T1000 (cell line): ENCODE measurements at regions not wholly inside any gene's neighbourhood (a gene's known extent, or its start where the extent isn't known, plus 50 kb on each side); places are given as distances from the start of the nearest gene placed in this dataset.
"Not testable (repeated sequence)": the region's sequence is repeated elsewhere in the genome, so short reads cannot be mapped to it uniquely, and the experiment has no call there.

Experiments
- DNase-seq: peaks from one replicate; lab custom pipeline; 2025; ENCODE audit warnings: mixed read lengths; lab: John Stamatoyannopoulos, UW

- no peak for DNase-seq
Measured at GRCh38 chr11:37177721-37178120, 579.7 kb upstream of the RAG2 start.

GRCh38 chr11:37171451-37171850 lies 573.4 kb upstream of the RAG2 start:
- DNase-seq, result no peak

DNA sequence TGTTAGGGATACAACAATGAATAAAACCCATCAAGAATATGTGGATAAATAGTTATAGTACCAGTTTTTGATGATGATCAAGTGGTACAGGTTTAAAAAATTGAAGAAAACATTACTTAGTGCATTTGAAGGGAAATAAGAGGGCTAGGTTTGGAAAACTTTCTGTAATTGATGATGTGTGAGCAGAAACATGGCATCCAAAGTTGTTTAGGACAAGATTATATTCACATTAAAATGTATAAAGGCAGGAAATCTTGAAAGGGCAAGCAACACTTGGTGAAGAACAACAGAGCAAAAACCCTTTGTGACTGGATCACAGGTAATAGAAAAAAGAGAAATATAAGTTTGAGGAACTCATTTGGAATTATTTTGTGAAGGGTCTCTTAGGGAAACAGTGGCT lies 572.3 kb upstream of the RAG2 start:
- DNase-seq, result no peak

DNA sequence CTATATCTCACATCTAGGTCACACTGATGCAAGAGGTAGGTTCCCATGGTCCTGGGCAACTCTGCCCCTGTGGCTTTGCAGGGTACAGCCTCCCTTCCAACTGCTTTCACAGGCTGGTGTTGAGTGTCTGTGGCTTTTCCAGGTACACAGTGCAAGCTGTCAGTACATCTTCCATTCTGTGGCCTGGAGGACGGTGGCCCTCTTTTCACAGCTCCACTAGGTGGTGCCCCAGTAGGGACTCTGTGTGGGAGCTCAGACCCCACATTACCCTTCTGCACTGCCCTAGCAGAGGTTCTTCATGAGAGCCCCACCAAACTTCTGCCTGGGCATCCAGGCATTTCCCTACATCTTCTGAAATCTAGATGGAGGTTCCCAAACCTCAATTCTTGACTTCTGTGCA lies 547.4 kb upstream of the RAG2 start:
- DNase-seq, result not testable (repeated sequence)

- no peak for DNase-seq
Measured at GRCh38 chr11:37142591-37142990, 544.6 kb upstream of the RAG2 start.

DNA sequence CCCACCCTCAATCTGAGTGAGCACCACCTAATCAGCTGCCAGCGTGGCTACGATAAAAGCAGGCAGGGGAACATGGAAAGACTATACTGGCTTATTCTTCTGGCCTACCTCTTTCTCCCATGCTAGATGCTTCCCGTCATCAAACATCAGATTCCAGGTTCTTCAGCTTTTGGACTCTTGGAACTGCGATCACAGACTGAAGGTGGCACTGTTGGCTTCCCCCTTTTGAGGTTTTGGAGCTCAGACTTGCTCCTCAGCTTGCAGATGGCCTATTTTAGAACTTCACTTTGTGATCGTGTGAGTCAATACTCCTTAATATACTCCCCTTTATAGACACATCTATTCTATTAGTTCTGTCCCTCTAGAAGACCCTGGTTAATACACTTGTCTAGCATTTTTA lies 543.7 kb upstream of the RAG2 start:
- no peak for DNase-seq

DNA sequence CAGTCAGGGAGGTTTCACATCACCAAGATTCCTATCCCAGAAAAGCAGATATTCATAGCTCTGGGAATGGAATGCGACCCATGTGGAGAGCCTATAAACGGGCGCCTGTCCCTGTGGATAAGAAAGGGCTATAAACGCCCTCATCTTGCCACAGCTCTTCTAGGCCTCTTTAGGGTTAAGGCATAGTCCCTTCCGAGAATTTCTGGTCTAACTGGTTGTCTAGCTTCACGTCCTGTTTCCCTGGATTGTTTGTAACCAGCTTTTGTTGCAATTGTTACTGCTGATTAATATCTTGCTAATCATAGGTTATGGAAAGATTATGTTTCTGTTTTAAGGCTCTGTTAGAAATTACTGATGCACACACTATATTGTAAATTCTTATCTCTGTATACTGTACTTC lies 537.6 kb upstream of the RAG2 start:
- not testable (repeated sequence) for DNase-seq

GRCh38 chr11:37134637-37135036 lies 536.6 kb upstream of the RAG2 start:
- no peak for DNase-seq

- no peak for DNase-seq
Measured at GRCh38 chr11:37124384-37124783, 526.3 kb upstream of the RAG2 start.

- no peak for DNase-seq
Measured at GRCh38 chr11:37115963-37116362, 517.9 kb upstream of the RAG2 start.

GRCh38 chr11:37110385-37110784 lies 512.3 kb upstream of the RAG2 start:
- no peak for DNase-seq

DNA sequence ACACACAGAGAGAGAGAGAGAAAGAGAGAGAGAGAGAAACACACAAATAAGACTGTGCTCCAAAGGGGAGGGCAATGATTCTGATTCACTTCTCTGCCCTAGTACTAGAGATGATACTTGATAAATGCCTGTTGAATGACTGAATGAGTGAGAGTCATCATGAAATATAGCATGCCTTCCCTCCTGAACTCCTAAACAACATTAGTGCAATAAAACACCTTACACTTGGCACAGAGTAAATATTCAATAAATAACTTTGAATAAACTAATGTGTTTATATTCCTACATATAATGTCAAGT lies 511.2 kb upstream of the RAG2 start:
- DNase-seq, result no peak

DNA sequence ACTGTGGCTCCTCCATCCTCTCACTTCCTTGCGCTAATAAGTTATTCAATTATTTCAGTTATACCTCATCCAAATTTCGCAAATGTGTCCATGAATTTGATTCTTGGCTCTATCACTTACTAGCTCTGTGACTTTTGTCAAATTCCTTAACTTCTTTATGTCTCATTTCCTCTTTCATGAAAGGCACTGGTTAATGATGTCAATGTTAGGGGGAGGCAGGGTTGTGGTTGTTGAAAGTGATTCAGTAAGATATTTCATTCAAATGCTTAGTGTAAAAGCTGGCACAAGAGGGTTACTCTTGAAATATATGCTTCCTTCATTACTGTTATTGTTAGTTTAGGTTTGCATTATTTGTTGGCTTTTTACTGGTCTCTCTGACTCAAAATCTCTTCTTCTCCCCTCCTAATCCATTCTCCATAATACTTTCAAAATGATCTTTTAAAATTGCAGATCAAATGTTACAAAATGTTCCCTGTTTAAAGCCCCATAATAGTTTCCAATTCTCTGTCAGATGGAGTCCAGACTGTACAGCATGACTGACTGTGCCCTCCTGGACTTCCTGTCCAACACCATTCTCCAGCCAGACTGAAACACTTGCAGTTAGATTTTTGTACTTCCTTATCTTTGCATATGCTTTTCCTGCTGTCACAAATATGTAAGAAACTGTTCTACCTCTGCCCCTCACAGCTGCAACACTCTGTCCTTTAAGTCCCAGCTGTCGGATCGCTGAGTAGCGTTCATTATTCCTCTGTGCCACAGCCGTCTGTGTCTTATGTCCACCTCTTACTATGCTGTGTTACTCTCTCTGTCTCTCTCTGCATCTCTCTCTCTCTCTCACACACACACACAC lies 510.6 kb upstream of the RAG2 start:
- no peak for DNase-seq

GRCh38 chr11:37107831-37108230 lies 509.8 kb upstream of the RAG2 start:
- no peak for DNase-seq

DNA sequence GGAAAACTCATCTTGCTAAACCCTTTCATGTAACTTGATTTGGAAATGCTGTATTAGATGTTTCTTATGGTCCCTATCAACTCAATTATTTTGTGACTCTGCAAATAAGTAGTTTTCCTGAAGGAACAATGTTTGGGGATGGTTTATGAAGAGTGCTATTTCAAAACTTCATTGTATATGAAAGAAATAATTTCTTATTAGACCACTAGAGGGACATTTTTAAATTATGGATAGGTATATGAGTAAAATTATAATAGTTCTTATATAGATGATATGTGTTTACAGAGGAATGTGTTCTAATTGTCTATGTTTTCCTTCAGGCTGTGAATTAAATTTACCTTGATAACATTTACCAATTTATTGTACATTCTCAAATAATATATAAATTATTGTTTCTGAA lies 509.4 kb upstream of the RAG2 start:
- no peak for DNase-seq

DNA sequence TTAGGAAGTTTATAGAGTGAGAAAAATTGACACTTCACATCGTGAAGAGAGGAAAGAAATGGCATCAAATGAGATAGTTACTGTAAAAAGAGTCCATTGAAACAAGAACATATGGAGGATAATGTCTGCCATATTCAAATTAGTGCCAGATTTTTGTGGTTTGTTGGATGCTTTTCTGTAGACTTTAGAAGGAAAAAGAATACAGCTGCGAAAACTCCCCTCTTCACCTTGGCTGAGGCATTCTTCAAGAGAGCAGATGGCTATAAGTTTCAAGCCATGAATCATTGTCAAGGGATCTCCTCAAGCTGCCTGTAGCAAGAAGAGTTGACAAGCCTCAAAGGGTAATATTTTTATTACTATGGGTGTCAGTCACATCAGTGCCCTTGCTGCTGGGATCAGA lies 507.4 kb upstream of the RAG2 start:
- no peak for DNase-seq

DNA sequence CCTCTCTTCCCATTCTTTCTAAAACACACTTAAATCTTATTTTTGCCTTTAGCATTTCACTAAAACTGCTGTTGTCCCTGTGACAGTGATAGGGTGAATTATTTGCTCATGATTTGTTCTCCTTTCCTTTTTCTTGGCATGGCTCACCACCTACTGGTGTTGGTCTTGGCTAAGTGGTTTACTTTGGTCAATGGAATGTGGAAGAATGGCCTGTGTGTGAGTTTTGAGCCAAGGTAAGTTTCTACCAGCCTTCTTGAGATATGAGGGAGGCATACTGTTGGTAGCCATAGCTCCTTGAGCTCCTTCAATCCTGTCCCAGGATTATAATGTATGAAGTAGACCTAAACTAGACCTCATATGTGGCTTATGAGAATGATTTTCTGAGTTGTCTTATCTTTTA lies 506.3 kb upstream of the RAG2 start:
- no peak for DNase-seq

- DNase-seq, result no peak
Measured at GRCh38 chr11:37100008-37100407, 502.0 kb upstream of the RAG2 start.

GRCh38 chr11:37092487-37092886 lies 494.5 kb upstream of the RAG2 start:
- DNase-seq, result no peak

DNA sequence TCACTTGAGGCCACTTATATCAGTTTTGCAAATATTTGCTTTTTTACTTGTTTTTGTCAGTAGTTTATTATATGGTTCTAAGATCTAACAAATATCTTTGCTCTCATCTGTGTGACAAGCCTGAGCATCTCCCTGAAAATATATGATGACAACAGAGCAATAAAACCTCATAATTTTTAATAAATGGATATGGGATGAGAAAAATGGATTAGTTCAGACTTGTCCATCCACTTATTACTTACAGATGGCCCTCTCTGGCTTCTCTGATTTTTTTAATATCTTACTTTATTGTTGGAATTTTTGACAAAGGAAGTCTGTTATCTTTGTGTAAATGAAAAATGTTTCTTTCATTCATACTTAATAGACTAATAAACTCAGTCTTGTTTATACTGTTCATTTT lies 491.4 kb upstream of the RAG2 start:
- DNase-seq, result no peak

GRCh38 chr11:37088573-37088910 lies 490.5 kb upstream of the RAG2 start:
- no peak for DNase-seq

DNA sequence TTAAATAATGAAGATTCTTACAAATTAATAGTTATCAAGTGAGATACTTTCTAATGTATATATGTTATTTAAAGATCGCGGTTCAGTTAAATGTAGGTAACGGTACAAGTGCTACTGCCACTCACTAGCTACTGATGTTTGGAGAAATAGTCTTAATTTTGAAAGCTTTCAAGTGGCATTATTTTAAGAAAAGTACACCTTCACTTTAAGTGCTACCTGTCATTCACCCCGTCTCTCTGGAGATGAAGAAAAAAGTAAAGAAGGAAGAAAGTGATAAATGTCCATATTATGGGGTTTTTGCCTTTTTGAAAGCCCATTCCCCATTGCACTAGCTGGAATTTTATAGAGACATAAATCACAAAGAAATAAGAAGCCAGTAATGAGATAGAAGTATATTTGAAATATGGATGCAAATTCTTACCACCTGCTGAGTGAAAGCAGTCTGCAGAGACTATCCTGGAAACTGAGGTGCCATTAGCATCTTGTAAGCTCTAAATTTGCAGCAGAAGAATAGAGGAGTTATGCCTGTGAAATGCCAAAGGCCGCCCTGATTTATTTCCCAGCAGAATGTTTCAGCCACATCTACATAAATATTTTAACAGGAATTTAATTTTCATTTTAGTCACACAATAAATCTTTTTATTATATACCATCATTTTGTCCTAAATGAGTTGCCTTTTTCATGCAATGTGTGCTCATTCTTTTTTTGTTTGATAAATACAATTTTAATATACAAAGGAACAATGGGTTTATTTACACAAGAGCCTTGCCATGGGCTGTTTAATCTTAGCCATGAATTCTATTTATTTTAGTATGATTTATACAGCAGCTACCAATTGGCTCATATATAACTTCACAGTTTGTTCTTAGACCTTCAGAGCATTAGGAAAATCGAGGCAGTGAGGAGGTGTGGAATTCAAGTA lies 489.9 kb upstream of the RAG2 start:
- DNase-seq, result no peak

- DNase-seq, result no peak
Measured at GRCh38 chr11:37078521-37078920, 480.5 kb upstream of the RAG2 start.

- DNase-seq, result no peak
Measured at GRCh38 chr11:37076866-37077265, 478.8 kb upstream of the RAG2 start.
